PC-9 (cell line): ENCODE measurements at regions not wholly inside any gene's neighbourhood (a gene's known extent, or its start where the extent isn't known, plus 50 kb on each side); places are given as distances from the start of the nearest gene placed in this dataset.

ENCODE experiments used
- BruUV-seq: library from RNA; stranded (reverse); fragments of 400-500 nt; replicated peaks from 2 replicates; lab custom pipeline; 2021; lab: Mats Ljungman, UMichigan
- CTCF ChIA-PET: fragments of 300-600 bp; sonication (Branson Sonifier 250); formaldehyde crosslinking; loops from one replicate; lab custom pipeline; 2022; ENCODE audit warnings: antibody characterized with exemption; lab: Charles Lee
- POLR2A ChIA-PET: fragments of 300-600 bp; sonication (Branson Sonifier 250); formaldehyde crosslinking; loops from one replicate; lab custom pipeline; 2022; ENCODE audit warnings: antibody characterized with exemption; ENCODE audit not compliant: unreplicated experiment; lab: Charles Lee
- DNase-seq, 2 experiments: peaks; one replicate each; pipeline versions ENCODE4 v3.0.0 to v3.0.0-alpha.2; 2015 to 2022; ENCODE audit warnings: mixed read lengths in 1 of 2
- H2AFZ ChIP-seq: fragments of 200-600 bp; sonication (generic); 2 replicates; pipeline ENCODE4 v1.8.1; 2017; ENCODE audit warnings: antibody characterized with exemption
- H3F3A ChIP-seq: fragments of 200-600 bp; sonication (generic); 2 replicates; pipeline ENCODE4 v1.8.1; 2017; ENCODE audit warnings: antibody characterized with exemption, mild to moderate bottlenecking, low read depth; ENCODE audit not compliant: insufficient read depth
- H3K27ac ChIP-seq: fragments of 200-600 bp; sonication (generic); 2 replicates; pipeline ENCODE4 v1.6.1; 2016; ENCODE audit warnings: mixed run types
- H3K27me3 ChIP-seq: fragments of 200-600 bp; sonication (generic); 2 replicates; pipeline ENCODE4 v1.6.1; 2016; ENCODE audit warnings: low read depth, mixed run types; ENCODE audit not compliant: insufficient read depth
- H3K36me3 ChIP-seq: fragments of 200-600 bp; sonication (generic); 2 replicates; pipeline ENCODE4 v1.6.1; 2016; ENCODE audit warnings: low read depth, mixed run types
- H3K4me1 ChIP-seq: fragments of 200-600 bp; sonication (generic); replicated peaks from 2 replicates; pipeline ENCODE4 v1.6.1; 2016; ENCODE audit warnings: mixed run types; ENCODE audit not compliant: insufficient read depth
- H3K4me2 ChIP-seq: fragments of 200-600 bp; sonication (generic); 2 replicates; pipeline ENCODE4 v1.6.1; 2017; ENCODE audit warnings: mixed run types
- H3K4me3 ChIP-seq: fragments of 200-600 bp; sonication (generic); 2 replicates; pipeline ENCODE4 v1.6.1; 2016; ENCODE audit warnings: mixed run types
- H3K79me2 ChIP-seq: fragments of 200-600 bp; sonication (generic); 2 replicates; pipeline ENCODE4 v1.6.1; 2017; ENCODE audit warnings: low read depth, mixed run types
- H3K9me2 ChIP-seq: fragments of 200-600 bp; sonication (generic); 2 replicates; pipeline ENCODE4 v1.8.1; 2017; ENCODE audit warnings: mild to moderate bottlenecking; ENCODE audit not compliant: insufficient read depth
- H3K9me3 ChIP-seq: fragments of 200-600 bp; sonication (generic); 2 replicates; pipeline ENCODE4 v1.8.1; 2016; ENCODE audit warnings: low read depth; ENCODE audit not compliant: insufficient read depth
- H4K20me1 ChIP-seq: fragments of 200-600 bp; sonication (generic); 2 replicates; pipeline ENCODE4 v1.8.1; 2017; ENCODE audit not compliant: insufficient read depth
- CTCF ChIP-seq: fragments of 200-600 bp; sonication (generic); conservative IDR thresholded peaks from 2 replicates; pipeline ENCODE4 v1.6.1; 2017; ENCODE audit warnings: mixed run types, antibody characterized with exemption, mild to moderate bottlenecking, moderate library complexity
- EZH2 ChIP-seq: fragments of 200-600 bp; sonication (generic); IDR thresholded peaks from 2 replicates; pipeline ENCODE4 v1.8.0; 2017; ENCODE audit warnings: antibody characterized with exemption, low read depth
- intact Hi-C: fragments of 100-400 bp; cut with micrococcal nuclease; formaldehyde crosslinking; loops from one replicate; pipeline ENCODE4 v1.10.0; 2022; ENCODE audit not compliant: unreplicated experiment

GRCh38 chr10:33478089-33478674 is 143.7 kb upstream of the NRP1 start:
- POLR2A ChIA-PET = no interaction called here
- H3K79me2 ChIP-seq = no peaks in the 10 kb centered on the region
- no peaks in the 10 kb centered on the region for H3F3A ChIP-seq
- no peak overlapping the region for H3K4me3 ChIP-seq
- H3K9me2 ChIP-seq = no peaks in the 10 kb centered on the region
- CTCF ChIA-PET = no interaction called here
- no TSS peak for BruUV-seq
- DNase-seq = no peak
- H2AFZ ChIP-seq = no peak overlapping the region
- no peaks in the 10 kb centered on the region for H4K20me1 ChIP-seq
- intact Hi-C loops = no loop called here
- no peaks in the 10 kb centered on the region for H3K36me3 ChIP-seq
- no peak overlapping the region for H3K4me2 ChIP-seq
- H3K27ac ChIP-seq = no peak overlapping the region
- no peaks in the 10 kb centered on the region for H3K27me3 ChIP-seq
- no peaks in the 10 kb centered on the region for H3K9me3 ChIP-seq
- TF ChIP-seq CTCF = no peak
- no peak for TF ChIP-seq EZH2
- no peaks in the 10 kb centered on the region for H3K4me1 ChIP-seq

- H3K9me2 ChIP-seq = no peaks in the 10 kb centered on the region
- H3K4me2 ChIP-seq = no peak overlapping the region
- H3K4me1 ChIP-seq = no peaks in the 10 kb centered on the region
- H4K20me1 ChIP-seq = no peaks in the 10 kb centered on the region
- no peaks in the 10 kb centered on the region for H3F3A ChIP-seq
- no peak overlapping the region for H2AFZ ChIP-seq
- intact Hi-C loops = no loop called here
- H3K4me3 ChIP-seq = no peak overlapping the region
- ChIA-PET POLR2A (no interaction called here), CTCF (no interaction called here)
- no peaks in the 10 kb centered on the region for H3K36me3 ChIP-seq
- TF ChIP-seq EZH2 = no peak
- TF ChIP-seq CTCF = no peak
- H3K9me3 ChIP-seq = no peaks in the 10 kb centered on the region
- DNase-seq = no peak
- H3K79me2 ChIP-seq = no peaks in the 10 kb centered on the region
- H3K27ac ChIP-seq = no peak overlapping the region
- H3K27me3 ChIP-seq = no peaks in the 10 kb centered on the region
- BruUV-seq = no TSS peak
Measured at GRCh38 chr10:33477291-33478088, 143.0 kb upstream of the NRP1 start.

GRCh38 chr10:33476757-33477273 is 142.3 kb upstream of the NRP1 start:
- Histone ChIP-seq H3K27ac (no peak overlapping the region), H2AFZ (no peak overlapping the region), H3F3A (no peaks in the 10 kb centered on the region), H3K4me2 (no peak overlapping the region), H3K9me3 (no peaks in the 10 kb centered on the region), H3K36me3 (no peaks in the 10 kb centered on the region), H4K20me1 (no peaks in the 10 kb centered on the region), H3K79me2 (no peaks in the 10 kb centered on the region), H3K9me2 (no peaks in the 10 kb centered on the region), H3K4me1 (no peaks in the 10 kb centered on the region), H3K4me3 (no peak overlapping the region), H3K27me3 (no peaks in the 10 kb centered on the region)
- DNase-seq = no peak
- CTCF ChIA-PET = no interaction called here
- POLR2A ChIA-PET = no interaction called here
- BruUV-seq = no TSS peak
- no peak for TF ChIP-seq EZH2
- no peak for TF ChIP-seq CTCF
- intact Hi-C loops = no loop called here
